Mammary epithelial cell (primary cell): ENCODE measurements at regions not wholly inside any gene's neighbourhood (a gene's known extent, or its start where the extent isn't known, plus 50 kb on each side); places are given as distances from the start of the nearest gene placed in this dataset.

Experiments
- EZH2 ChIP-seq: IDR thresholded peaks from 2 replicates; pipeline ENCODE4 v1.6.1; 2012; ENCODE audit warnings: low read length, inconsistent platforms, borderline replicate concordance
- TF ChIP-seq, protein P1 (sequence below), 2 donors: IDR thresholded peaks in 1 of 2; conservative IDR thresholded peaks in 1 of 2; 2 replicates each; pipeline ENCODE4 v1.5.1; 2011 to 2012; ENCODE audit warnings: inconsistent platforms in 2 of 2, low read length in 2 of 2, mild to moderate bottlenecking in 2 of 2, control low read depth in 1 of 2, low read depth in 1 of 2; ENCODE audit not compliant: insufficient read depth in 1 of 2; ENCODE audit errors: extremely low read depth in 1 of 2

DNA sequence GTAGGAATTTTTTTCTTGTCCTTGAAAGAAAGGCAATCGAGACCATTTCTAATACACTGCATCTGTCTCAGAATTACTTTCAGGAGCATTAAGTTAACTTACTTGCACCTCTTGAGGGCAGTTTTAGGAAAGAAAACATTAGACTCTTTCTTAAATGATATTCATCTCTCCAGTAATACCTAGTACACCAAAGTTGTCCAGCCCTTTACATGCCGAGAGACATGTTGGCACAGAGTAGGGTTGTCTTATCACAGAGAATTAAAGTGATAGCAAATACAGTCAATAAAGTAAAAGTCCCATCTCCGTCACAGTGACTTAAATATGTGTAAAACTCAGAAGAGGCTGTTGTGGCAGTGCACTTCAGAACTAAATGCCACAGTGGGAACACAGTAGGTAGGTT lies 154.3 kb upstream of the KCNN2 start:
- TF ChIP-seq, protein P1, sequence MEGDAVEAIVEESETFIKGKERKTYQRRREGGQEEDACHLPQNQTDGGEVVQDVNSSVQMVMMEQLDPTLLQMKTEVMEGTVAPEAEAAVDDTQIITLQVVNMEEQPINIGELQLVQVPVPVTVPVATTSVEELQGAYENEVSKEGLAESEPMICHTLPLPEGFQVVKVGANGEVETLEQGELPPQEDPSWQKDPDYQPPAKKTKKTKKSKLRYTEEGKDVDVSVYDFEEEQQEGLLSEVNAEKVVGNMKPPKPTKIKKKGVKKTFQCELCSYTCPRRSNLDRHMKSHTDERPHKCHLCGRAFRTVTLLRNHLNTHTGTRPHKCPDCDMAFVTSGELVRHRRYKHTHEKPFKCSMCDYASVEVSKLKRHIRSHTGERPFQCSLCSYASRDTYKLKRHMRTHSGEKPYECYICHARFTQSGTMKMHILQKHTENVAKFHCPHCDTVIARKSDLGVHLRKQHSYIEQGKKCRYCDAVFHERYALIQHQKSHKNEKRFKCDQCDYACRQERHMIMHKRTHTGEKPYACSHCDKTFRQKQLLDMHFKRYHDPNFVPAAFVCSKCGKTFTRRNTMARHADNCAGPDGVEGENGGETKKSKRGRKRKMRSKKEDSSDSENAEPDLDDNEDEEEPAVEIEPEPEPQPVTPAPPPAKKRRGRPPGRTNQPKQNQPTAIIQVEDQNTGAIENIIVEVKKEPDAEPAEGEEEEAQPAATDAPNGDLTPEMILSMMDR (conservative IDR thresholded peaks at IDR 0.05 in 1 of 2, IDR thresholded peaks at IDR 0.05 in 1 of 2; ENCODE audit: extremely low read depth in 1 of 2, insufficient read depth in 1 of 2, low read depth in 1 of 2, low read length in 2 of 2): no peak
- no peak for TF ChIP-seq EZH2
